Right lobe of liver (tissue), 4 donors: ENCODE measurements at regions not wholly inside any gene's neighbourhood (a gene's known extent, or its start where the extent isn't known, plus 50 kb on each side); places are given as distances from the start of the nearest gene placed in this dataset.

Source experiments
- POLR2A ChIP-seq: fragments of 450-650 bp; IDR thresholded peaks from one replicate; pipeline ENCODE4 v1.6.1; 2017; ENCODE audit warnings: antibody characterized with exemption, mild to moderate bottlenecking
- TF ChIP-seq, protein P1 (sequence below), 4 donors: fragments of 200-600 bp in 3 of 4; fragments of 450-650 bp in 1 of 4; IDR thresholded peaks; one replicate each; pipeline versions ENCODE4 v1.5.1 to v1.8.0; 2016 to 2022; ENCODE audit warnings: antibody characterized with exemption in 4 of 4, mild to moderate bottlenecking in 2 of 4
- donor health status: DM: no; HTN: no; CAD: no.
- donor health status: DM: no; HTN: no; CAD: no.
- donor health status: DM: no; HTN: yes; CAD: no.

- TF ChIP-seq POLR2A, result no peak
- TF ChIP-seq, protein P1, sequence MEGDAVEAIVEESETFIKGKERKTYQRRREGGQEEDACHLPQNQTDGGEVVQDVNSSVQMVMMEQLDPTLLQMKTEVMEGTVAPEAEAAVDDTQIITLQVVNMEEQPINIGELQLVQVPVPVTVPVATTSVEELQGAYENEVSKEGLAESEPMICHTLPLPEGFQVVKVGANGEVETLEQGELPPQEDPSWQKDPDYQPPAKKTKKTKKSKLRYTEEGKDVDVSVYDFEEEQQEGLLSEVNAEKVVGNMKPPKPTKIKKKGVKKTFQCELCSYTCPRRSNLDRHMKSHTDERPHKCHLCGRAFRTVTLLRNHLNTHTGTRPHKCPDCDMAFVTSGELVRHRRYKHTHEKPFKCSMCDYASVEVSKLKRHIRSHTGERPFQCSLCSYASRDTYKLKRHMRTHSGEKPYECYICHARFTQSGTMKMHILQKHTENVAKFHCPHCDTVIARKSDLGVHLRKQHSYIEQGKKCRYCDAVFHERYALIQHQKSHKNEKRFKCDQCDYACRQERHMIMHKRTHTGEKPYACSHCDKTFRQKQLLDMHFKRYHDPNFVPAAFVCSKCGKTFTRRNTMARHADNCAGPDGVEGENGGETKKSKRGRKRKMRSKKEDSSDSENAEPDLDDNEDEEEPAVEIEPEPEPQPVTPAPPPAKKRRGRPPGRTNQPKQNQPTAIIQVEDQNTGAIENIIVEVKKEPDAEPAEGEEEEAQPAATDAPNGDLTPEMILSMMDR (IDR thresholded peaks at IDR 0.05), result no peak
These were observed 206.9 kb downstream of the LMO4 start for GRCh38 chr1:87535551-87535950.
